H1 (cell line): ENCODE measurements at regions not wholly inside any gene's neighbourhood (a gene's known extent, or its start where the extent isn't known, plus 50 kb on each side); places are given as distances from the start of the nearest gene placed in this dataset.

Source experiments
- HDAC6 ChIP-seq: IDR thresholded peaks from one replicate; pipeline ENCODE4 v1.7.1; 2012; ENCODE audit warnings: low read depth, mild to moderate bottlenecking, inconsistent platforms, low read length, moderate library complexity
- SP1 ChIP-seq: IDR thresholded peaks from 2 replicates; pipeline ENCODE4 v1.6.1; 2011; ENCODE audit warnings: low read depth, low read length

GRCh38 chr1:63032171-63032570 lies 248.2 kb downstream of the ATG4C start (continued):
- TF ChIP-seq SP1 = no peak
- TF ChIP-seq HDAC6 = no peak
